ENCODE measurements at regions not wholly inside any gene's neighbourhood (a gene's known extent, or its start where the extent isn't known, plus 50 kb on each side); places are given as distances from the start of the nearest gene placed in this dataset.
"Not testable (repeated sequence)": the region's sequence is repeated elsewhere in the genome, so short reads cannot be mapped to it uniquely, and the experiment has no call there.

- no peak for DNase-seq
Measured at GRCh38 chr10:107542607-107543006, 378.1 kb upstream of the SORCS1 start.

GRCh38 chr10:107542016-107542415, 377.5 kb upstream of the SORCS1 start:
- no peak for DNase-seq

GRCh38 chr10:107540981-107541380, 376.5 kb upstream of the SORCS1 start:
- no peak for DNase-seq

GRCh38 chr10:107529350-107529749, 364.8 kb upstream of the SORCS1 start:
- DNase-seq = no peak

DNA sequence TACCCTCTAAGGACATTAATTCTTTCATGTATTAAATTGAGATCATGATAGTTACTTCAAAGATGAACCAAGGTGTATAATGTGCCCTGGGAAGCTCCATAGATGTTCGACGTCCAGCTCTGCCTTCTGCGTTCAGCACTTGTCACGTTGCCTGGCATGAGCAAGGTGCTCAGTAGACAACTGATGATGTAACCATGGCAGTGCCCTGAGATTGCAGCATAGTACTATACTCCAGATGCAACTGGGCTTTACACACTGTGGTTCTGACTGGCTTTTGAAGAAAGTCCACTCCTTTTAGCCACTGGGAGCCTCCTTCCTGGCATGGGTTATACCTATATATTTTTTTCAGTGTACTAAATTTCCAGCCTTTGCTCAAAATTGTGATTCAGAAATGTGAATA, 355.8 kb upstream of the SORCS1 start:
- DNase-seq = no peak

GRCh38 chr10:107517811-107518210, 353.3 kb upstream of the SORCS1 start:
- no peak for DNase-seq

GRCh38 chr10:107516349-107516748, 351.8 kb upstream of the SORCS1 start:
- no peak for DNase-seq

DNA sequence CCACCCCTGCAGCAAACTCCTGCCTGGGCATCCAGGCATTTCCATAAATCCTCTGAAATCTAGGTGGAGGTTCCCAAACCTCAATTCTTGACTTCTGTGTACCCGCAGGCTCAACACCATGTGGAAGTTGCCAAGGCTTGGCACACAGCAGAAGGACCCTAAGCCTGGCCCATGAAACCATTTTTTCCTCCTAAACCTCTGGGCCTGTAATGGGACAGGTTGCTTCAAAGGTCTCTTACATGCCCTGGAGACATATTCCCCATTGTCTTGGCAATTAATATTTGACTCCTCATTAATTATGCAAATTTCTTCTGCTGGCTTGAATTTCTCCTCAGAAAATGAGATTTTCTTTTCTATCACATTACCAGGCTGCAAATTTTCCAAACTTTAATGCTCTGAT, 339.5 kb upstream of the SORCS1 start:
- not testable (repeated sequence) for DNase-seq

GRCh38 chr10:107502229-107502985, 337.9 kb upstream of the SORCS1 start:
- DNase-seq = no peak

DNA sequence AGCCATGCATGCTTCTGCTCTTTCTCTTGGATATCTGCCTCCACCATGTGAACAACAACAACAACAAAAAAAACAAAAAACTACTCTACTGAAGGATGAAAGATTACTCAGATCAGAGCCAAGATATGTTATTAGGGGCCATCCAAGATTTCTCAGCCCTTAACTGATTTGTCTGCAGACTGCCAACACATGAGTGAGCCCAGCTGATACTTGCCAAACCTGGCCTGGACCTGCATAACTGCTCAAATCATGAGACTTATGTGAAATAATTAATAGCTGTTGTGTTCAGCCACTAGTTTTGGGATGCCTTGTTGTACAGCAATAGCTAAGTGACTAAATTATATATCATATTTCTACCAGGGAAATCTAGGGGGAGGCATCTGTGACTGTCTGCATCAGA, 334.5 kb upstream of the SORCS1 start:
- no peak for DNase-seq

DNA sequence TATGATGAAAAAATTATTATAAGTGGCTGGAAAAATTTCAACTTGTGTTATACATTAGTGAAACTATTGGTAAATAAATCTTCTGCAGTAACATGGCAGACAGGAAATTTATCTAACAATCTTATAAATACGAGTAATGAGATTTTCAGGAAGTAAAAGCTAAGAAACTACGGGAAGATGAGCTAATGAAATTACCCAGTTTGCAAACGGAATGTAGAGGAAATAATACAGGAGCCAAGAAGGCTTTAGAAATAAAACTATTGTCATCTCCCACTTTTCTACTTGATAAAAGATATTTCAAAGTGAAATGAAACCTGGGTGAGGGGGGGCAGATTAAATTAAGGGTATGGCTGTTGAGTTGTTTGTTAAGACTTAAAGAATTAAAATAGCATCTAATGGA, 332.5 kb upstream of the SORCS1 start:
- no peak for DNase-seq

DNA sequence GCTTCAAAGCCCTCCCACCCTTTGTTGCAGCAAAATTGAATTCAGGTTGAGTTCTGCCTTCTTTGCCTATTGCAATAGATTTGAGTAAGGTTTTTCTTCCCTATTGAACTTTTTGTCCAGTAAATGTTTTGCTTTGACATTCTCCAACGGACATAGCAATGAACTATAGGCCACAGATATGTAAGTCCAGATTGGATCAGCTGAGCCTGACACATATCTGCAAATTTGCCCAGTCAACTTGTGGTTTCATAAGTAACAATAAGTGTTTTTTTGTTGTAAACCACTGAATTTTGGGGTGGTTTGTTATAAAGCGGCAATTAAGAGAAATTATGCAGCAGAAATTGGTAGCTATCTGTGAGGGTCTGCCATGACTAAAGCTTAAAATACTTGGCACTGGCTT, 332.1 kb upstream of the SORCS1 start:
- DNase-seq = no peak

DNA sequence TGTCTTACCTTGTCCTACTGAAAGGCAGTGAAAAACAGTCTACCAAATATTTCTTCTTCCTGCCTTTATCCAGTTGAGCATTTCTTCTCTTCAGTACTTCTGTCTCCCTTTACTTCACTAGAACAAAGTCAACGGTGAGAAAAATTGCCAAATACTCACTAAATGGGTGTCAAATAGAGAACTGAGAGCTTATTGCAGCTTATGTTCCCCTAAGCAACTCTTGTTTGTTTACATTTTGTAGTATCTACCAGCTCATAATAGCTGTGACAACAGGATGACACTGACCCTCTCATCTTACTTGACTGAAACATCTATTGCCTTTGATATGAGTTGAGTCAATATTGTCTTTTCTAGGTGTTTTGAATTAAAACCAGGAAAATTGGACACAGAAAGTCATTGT, 327.9 kb upstream of the SORCS1 start:
- DNase-seq = no peak

GRCh38 chr10:107490389-107490788, 325.9 kb upstream of the SORCS1 start:
- DNase-seq = no peak

DNA sequence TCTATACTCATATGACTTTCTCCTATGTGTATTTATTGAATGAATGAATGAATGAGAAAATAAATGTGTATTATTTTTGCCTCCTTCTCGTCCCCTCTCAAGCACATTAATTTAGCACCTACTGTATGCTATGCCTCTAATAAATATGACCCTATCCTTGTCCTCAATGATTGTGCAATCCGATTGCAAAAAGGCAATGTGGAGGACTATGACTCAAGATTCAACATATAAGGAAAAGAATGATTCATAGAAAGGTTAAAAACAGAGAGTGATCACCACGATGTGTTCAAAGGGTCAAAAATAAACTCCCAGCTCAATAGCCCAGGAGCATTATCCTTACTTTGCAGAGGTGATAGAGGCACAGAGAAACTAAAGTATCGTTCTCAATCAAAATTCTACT, 322.8 kb upstream of the SORCS1 start:
- no peak for DNase-seq

- DNase-seq = no peak
Measured at GRCh38 chr10:107485019-107485418, 320.5 kb upstream of the SORCS1 start.

GRCh38 chr10:107481881-107482280, 317.4 kb upstream of the SORCS1 start:
- no peak for DNase-seq

- DNase-seq = no peak
Measured at GRCh38 chr10:107481224-107481623, 316.7 kb upstream of the SORCS1 start.

DNA sequence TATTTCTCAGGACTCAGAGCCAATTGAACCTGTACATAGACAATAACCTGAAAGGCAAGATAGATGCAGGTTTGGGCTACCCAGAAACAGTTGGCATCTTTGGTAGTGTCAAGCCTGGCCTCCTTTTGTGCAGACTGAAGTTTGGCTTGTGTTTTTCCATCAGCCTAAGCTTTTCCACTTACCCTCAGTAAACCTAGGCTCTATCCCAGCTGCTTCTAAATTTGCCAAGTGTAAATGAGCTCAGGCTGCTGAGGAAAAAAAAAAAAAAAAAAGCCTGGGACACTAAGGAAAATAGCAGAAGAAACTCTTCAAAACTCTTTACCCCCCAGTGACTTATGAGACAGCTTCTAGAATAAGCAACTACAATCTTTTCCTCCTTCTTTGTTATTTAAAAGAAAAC, 316.3 kb upstream of the SORCS1 start:
- DNase-seq = no peak

- no peak for DNase-seq
Measured at GRCh38 chr10:107477266-107477665, 312.8 kb upstream of the SORCS1 start.

DNA sequence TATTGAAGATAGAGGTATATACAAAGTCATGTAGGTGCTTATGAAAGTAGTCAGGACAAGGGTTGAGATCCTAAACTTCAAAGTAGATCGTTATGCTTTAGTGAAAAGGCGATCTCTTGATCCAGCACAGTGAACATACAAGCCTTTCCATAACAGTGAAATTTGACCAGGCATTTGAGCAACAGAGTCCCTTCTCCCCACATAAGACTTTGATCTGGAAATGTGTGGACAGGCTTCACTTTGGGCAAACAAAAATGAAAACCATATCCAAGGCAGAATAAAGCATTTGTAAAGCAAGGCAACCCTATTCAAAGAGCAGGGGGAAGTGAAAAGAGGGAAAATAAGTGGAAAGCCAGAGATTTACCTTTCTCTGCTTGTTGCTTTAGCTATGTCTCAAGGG, 311.9 kb upstream of the SORCS1 start:
- no peak for DNase-seq

- no peak for DNase-seq
Measured at GRCh38 chr10:107474650-107475049, 310.1 kb upstream of the SORCS1 start.

DNA sequence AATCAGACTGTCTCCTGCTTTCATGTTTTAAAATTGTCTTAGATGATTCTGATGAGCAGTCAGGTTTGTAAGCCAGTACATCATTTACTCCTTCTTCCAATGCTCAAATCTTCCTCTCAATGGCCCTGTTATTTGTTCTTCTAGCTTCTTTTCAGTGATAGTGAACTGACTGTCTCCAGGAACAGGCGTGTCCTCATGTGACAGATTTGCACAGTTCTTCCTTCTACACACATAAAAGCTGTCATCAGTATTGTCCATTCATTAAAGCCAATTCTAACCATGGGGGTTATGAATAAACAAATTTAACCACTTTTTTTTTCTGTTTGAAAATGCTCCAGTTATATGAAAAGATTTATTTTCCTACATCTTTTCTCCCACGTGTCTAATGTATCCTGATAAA, 308.7 kb upstream of the SORCS1 start:
- no peak for DNase-seq

DNA sequence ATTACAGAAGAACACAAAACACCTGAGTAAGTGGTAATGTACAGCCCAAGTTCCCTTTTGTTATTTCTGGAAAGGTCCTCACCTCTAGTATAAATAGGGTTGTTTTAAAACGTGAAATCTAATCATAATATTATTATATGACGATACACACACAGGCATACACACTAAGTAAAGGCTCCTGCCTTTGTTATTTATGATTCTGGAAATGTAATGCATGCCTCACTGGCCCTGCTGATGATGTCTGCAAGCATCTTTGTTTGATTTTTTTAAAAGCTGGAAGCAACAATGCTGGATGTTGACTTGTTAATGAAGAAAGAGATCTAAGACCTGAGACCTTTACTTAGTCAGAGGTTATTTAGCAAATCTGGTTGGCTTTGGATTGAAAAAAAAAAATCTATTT, 307.4 kb upstream of the SORCS1 start:
- DNase-seq = no peak

DNA sequence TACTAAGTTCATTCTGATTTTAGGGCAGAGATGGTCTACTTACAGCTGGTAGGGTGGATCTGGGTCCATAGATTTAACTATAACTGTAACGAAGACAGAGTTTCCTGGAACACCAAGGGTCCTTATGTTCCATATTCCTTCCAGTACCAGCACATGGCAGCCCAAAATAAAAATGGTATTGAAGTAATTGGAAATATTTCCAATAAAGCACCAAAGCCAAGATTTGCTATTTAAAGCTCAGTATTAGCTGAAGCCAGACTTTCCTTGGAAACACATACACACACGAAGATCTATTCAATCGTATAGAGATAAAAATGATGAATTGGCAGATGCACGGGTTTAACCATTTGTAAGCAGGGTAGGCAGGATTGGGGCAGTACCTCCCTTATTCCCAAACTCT, 289.1 kb upstream of the SORCS1 start:
- DNase-seq = no peak

Data from femur (tissue), 1 donor.